Mucosa of rectum (tissue), 2 donors: ENCODE measurements at regions not wholly inside any gene's neighbourhood (a gene's known extent, or its start where the extent isn't known, plus 50 kb on each side); places are given as distances from the start of the nearest gene placed in this dataset.

Source experiments
- H3K27ac ChIP-seq, 2 donors: one replicate each; pipeline ENCODE4 v1.7.0; 2013; ENCODE audit warnings: inconsistent platforms in 2 of 2, low read depth in 2 of 2, low read length in 2 of 2
- H3K27me3 ChIP-seq, 2 donors: one replicate each; pipeline ENCODE4 v1.7.0; 2013; ENCODE audit warnings: low read length in 2 of 2; ENCODE audit not compliant: control insufficient read depth in 2 of 2, insufficient read depth in 2 of 2
- H3K36me3 ChIP-seq, 2 donors: one replicate each; pipeline ENCODE4 v1.7.0; 2013; ENCODE audit warnings: low read length in 2 of 2; ENCODE audit not compliant: control insufficient read depth in 2 of 2, insufficient read depth in 2 of 2
- H3K4me1 ChIP-seq, 2 donors: one replicate each; pipeline ENCODE4 v1.7.0; 2013; ENCODE audit warnings: low read length in 2 of 2, mild to moderate bottlenecking in 1 of 2; ENCODE audit not compliant: control insufficient read depth in 2 of 2, insufficient read depth in 2 of 2
- H3K4me3 ChIP-seq, 2 donors: one replicate each; pipeline ENCODE4 v1.7.0; 2013; ENCODE audit warnings: low read length in 2 of 2
- H3K9ac ChIP-seq, 2 donors: one replicate each; pipeline ENCODE4 v1.7.0; 2013; ENCODE audit warnings: low read length in 2 of 2, low read depth in 1 of 2, mild to moderate bottlenecking in 1 of 2
- H3K9me3 ChIP-seq, 2 donors: one replicate each; pipeline ENCODE4 v1.7.0; 2013; ENCODE audit warnings: low read length in 2 of 2; ENCODE audit not compliant: control insufficient read depth in 2 of 2
- donor health status: healthy.
- donor health status: Normal muscosa, but diverticular disease.

- no peak overlapping the region for H3K9ac ChIP-seq
- H3K27ac ChIP-seq, result no peak overlapping the region
- no peaks in the 10 kb centered on the region for H3K36me3 ChIP-seq
- H3K27me3 ChIP-seq, result no peaks in the 10 kb centered on the region
- no peaks in the 10 kb centered on the region for H3K9me3 ChIP-seq
- H3K4me1 ChIP-seq, result no peaks in the 10 kb centered on the region
- no peak overlapping the region for H3K4me3 ChIP-seq
These were observed 187.6 kb upstream of the TACR3 start for GRCh38 chr4:103907414-103907813.

GRCh38 chr4:103904123-103904522, 184.3 kb upstream of the TACR3 start:
- Histone ChIP-seq H3K4me1 (no peaks in the 10 kb centered on the region), H3K27me3 (no peaks in the 10 kb centered on the region), H3K27ac (no peak overlapping the region), H3K36me3 (no peaks in the 10 kb centered on the region), H3K9me3 (no peaks in the 10 kb centered on the region), H3K4me3 (no peak overlapping the region), H3K9ac (no peak overlapping the region)

- Histone ChIP-seq H3K27me3 (no peaks in the 10 kb centered on the region), H3K27ac (no peak overlapping the region), H3K9me3 (no peaks in the 10 kb centered on the region), H3K36me3 (no peaks in the 10 kb centered on the region), H3K4me1 (no peaks in the 10 kb centered on the region), H3K4me3 (no peak overlapping the region), H3K9ac (no peak overlapping the region)
These were observed 182.9 kb upstream of the TACR3 start for GRCh38 chr4:103902730-103903129.

- no peak overlapping the region for H3K4me3 ChIP-seq
- H3K27ac ChIP-seq, result no peak overlapping the region
- H3K4me1 ChIP-seq, result no peaks in the 10 kb centered on the region
- H3K9ac ChIP-seq, result no peak overlapping the region
- no peaks in the 10 kb centered on the region for H3K27me3 ChIP-seq
- H3K36me3 ChIP-seq, result no peaks in the 10 kb centered on the region
- H3K9me3 ChIP-seq, result no peaks in the 10 kb centered on the region
These were observed 176.2 kb upstream of the TACR3 start for GRCh38 chr4:103895876-103896465.

- no peaks in the 10 kb centered on the region for H3K9me3 ChIP-seq
- H3K27me3 ChIP-seq, result no peaks in the 10 kb centered on the region
- no peaks in the 10 kb centered on the region for H3K36me3 ChIP-seq
- H3K4me1 ChIP-seq, result no peaks in the 10 kb centered on the region
- no peak overlapping the region for H3K9ac ChIP-seq
- H3K27ac ChIP-seq, result no peak overlapping the region
- H3K4me3 ChIP-seq, result no peak overlapping the region
These were observed 172.8 kb upstream of the TACR3 start for GRCh38 chr4:103892586-103892985.

GRCh38 chr4:103887191-103887590, 167.4 kb upstream of the TACR3 start:
- Histone ChIP-seq H3K4me1 (no peaks in the 10 kb centered on the region), H3K4me3 (no peak overlapping the region), H3K9ac (no peak overlapping the region), H3K9me3 (no peaks in the 10 kb centered on the region), H3K27ac (no peak overlapping the region), H3K27me3 (no peaks in the 10 kb centered on the region), H3K36me3 (no peaks in the 10 kb centered on the region)

GRCh38 chr4:103885152-103885551, 165.4 kb upstream of the TACR3 start:
- no peak overlapping the region for H3K9ac ChIP-seq
- no peaks in the 10 kb centered on the region for H3K27me3 ChIP-seq
- H3K36me3 ChIP-seq, result no peaks in the 10 kb centered on the region
- H3K4me3 ChIP-seq, result no peak overlapping the region
- H3K27ac ChIP-seq, result no peak overlapping the region
- H3K9me3 ChIP-seq, result no peaks in the 10 kb centered on the region
- H3K4me1 ChIP-seq, result no peaks in the 10 kb centered on the region

GRCh38 chr4:103867311-103867710, 147.5 kb upstream of the TACR3 start:
- no peaks in the 10 kb centered on the region for H3K9me3 ChIP-seq
- H3K27ac ChIP-seq, result no peak overlapping the region
- no peaks in the 10 kb centered on the region for H3K27me3 ChIP-seq
- H3K4me1 ChIP-seq, result no peaks in the 10 kb centered on the region
- no peak overlapping the region for H3K4me3 ChIP-seq
- H3K36me3 ChIP-seq, result no peaks in the 10 kb centered on the region
- H3K9ac ChIP-seq, result no peak overlapping the region

- no peaks in the 10 kb centered on the region for H3K9me3 ChIP-seq
- H3K36me3 ChIP-seq, result no peaks in the 10 kb centered on the region
- no peak overlapping the region for H3K27ac ChIP-seq
- no peak overlapping the region for H3K9ac ChIP-seq
- no peaks in the 10 kb centered on the region for H3K27me3 ChIP-seq
- no peak overlapping the region for H3K4me3 ChIP-seq
- no peaks in the 10 kb centered on the region for H3K4me1 ChIP-seq
These were observed 133.8 kb upstream of the TACR3 start for GRCh38 chr4:103853627-103854026.

GRCh38 chr4:103853146-103853545, 133.4 kb upstream of the TACR3 start:
- Histone ChIP-seq H3K4me3 (no peak overlapping the region), H3K9me3 (no peaks in the 10 kb centered on the region), H3K4me1 (no peaks in the 10 kb centered on the region), H3K9ac (no peak overlapping the region), H3K27me3 (no peaks in the 10 kb centered on the region), H3K36me3 (no peaks in the 10 kb centered on the region), H3K27ac (no peak overlapping the region)

GRCh38 chr4:103845075-103845474, 125.3 kb upstream of the TACR3 start:
- Histone ChIP-seq H3K4me3 (no peak overlapping the region), H3K9me3 (no peaks in the 10 kb centered on the region), H3K9ac (no peak overlapping the region), H3K4me1 (no peaks in the 10 kb centered on the region), H3K36me3 (no peaks in the 10 kb centered on the region), H3K27me3 (no peaks in the 10 kb centered on the region), H3K27ac (no peak overlapping the region)
